GM18873 (cell line): ENCODE measurements at regions not wholly inside any gene's neighbourhood (a gene's known extent, or its start where the extent isn't known, plus 50 kb on each side); places are given as distances from the start of the nearest gene placed in this dataset.

Experiments used
- ATAC-seq: cut with Tn5 transposase; IDR thresholded peaks from one replicate; pipeline ENCODE4 v1.9.1; 2021; ENCODE audit warnings: mild to moderate bottlenecking, moderate library complexity, moderate number of reproducible peaks; ENCODE audit not compliant: unreplicated experiment, low FRiP score

DNA sequence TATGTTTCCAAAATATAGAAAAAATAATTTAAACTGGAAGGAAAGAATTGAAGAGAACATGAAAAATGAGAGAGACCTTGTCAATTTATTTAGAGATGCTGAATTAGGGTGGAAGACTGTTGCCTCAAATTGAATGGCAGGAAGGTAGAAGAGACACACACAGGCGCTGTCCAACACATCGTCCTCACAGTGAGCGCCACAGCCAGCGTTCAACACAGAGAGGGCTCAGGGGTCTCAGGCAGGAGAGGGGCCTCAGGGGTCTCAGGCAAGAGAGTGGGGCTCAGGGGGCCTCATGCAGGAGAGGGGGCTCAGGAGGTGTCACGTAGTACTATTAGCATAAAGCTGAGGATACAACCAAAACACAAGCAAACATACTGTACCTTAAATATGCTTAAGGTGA, 65.7 kb downstream of the TMEM18 start:
- ATAC-seq, result no peak

DNA sequence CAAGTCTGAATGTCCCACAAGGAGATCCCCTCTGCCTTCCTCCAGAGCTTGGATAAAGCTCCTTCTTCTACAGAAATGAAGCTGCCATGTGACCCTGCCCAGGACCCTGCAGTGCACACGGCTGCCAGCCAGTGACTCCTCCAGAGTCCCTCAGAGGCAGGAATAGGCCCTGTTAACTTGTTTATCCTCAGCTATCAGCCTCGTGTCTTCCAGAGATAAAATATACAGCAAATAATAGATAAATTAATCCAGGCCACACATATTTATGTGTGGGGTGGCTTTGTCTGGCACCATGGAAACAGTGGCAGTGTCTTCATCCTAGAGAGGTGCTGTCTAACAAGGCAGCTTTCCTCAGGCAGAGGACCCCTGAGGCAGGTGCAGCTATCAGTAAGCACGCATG, 66.7 kb downstream of the TMEM18 start:
- ATAC-seq, result no peak

DNA sequence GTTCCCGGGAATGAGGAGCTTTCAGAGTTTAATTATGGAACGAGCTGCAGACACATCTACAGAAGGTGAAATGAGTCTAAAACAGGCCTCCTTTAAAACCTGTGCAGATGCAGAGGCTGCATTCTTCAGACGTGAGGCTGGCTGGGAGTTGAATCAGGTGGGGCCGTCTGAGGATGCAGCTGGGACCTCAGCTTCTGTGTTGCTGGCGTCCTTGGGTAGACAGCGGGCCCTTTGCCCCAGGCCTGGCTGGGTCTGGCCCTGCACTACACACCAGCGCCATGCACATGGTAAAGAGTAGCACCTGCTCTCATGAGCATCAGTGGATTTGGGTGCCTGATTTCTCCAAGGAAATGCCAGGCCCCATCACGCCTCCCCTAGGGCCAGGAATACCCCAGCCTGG, 67.3 kb downstream of the TMEM18 start:
- no peak for ATAC-seq

DNA sequence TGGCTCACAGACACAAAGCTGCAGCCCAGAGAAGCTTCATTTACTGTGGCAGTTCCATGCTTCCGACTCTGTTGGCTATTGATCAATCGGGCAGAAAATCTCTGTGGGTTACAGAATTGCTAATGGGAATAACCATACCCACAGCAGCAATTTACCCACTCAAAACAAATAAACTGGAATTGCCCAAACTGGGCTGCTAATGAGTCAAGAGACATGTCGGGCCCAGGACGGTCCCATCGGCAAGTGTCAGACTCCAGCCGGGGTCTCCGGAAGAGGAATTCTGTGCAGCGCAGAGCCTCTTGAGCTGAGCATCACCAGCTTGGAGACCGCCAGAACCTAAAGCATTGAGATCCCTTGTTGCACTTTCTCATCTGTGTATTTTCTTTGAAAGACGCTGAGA, 67.8 kb downstream of the TMEM18 start:
- ATAC-seq, result no peak

DNA sequence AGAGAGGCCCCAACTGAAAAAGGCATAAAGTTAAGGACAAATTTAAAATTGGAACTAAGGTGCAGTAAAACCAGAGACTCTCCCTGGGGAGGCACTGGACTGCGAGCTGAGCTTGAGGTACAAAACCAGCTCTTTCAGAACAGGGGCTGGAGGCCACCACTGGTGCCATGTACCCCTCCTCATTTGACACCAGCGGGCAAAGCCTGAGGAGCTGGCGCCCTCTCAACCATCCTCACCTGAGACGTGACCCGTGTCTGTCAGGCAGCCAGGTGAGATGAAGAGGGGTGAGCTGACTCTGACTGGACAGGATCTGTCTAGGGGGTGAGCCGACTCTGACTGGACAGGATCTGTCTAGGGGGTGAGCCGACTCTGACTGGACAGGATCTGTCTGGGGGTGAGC, 68.5 kb downstream of the TMEM18 start:
- ATAC-seq, result no peak

DNA sequence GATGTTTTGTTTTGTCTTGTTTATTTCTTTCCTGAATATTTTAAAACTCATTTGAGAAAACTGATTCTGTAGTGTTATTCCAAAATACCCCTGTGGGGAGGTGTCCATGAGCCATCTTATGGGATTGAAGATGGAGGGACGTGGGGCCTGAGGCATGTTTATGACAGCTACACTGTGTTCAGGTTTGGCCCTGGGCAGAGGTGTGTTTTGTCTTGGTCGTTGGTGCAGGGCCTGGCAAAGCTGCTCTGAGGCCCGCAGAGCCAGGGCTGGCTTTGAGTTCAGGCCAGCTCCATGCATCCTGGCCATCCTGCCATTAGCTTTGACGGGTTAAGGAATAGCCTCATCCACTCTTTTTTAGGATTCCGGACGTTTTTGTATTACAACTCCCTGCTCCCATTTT, 68.9 kb downstream of the TMEM18 start:
- ATAC-seq, result no peak

DNA sequence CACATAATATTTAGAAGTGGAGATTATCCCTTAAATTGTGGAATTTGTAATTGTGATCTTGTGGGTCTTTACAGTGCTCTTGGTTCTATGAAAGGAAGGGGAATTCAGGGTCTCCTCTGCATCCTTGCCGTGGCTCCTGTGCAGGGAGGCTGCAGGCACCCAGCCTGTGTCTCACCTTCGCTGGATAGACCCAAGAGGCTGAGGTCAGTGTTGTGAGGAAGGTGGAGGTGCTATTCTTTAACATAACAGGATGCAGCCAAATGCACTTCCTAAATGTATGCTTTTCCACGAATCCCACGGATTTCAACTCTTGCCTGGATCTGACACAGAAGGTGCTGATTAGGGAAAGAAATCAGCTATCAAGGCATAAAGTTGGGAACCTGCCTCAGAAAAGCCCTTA, 69.5 kb downstream of the TMEM18 start:
- ATAC-seq, result no peak

DNA sequence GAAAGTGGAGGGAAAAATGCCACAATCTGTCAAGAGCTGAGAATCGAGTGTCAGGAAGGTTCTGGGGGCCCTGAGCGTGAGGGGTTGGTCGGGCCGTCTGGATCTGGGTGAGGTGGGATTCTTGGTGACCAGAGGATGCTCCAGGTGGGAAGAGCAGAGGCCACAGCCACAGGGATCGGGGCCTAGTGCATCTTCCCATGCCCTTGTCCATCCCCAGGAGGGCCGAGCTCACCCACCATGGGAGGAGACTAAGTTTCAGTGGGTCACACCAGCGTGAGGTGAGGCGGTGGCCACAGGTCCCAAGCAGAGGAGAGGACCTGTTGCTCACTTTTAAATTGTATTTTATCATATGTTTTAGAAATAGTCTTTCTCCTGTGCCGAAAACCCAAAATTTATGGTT, 70.0 kb downstream of the TMEM18 start:
- ATAC-seq, result no peak

DNA sequence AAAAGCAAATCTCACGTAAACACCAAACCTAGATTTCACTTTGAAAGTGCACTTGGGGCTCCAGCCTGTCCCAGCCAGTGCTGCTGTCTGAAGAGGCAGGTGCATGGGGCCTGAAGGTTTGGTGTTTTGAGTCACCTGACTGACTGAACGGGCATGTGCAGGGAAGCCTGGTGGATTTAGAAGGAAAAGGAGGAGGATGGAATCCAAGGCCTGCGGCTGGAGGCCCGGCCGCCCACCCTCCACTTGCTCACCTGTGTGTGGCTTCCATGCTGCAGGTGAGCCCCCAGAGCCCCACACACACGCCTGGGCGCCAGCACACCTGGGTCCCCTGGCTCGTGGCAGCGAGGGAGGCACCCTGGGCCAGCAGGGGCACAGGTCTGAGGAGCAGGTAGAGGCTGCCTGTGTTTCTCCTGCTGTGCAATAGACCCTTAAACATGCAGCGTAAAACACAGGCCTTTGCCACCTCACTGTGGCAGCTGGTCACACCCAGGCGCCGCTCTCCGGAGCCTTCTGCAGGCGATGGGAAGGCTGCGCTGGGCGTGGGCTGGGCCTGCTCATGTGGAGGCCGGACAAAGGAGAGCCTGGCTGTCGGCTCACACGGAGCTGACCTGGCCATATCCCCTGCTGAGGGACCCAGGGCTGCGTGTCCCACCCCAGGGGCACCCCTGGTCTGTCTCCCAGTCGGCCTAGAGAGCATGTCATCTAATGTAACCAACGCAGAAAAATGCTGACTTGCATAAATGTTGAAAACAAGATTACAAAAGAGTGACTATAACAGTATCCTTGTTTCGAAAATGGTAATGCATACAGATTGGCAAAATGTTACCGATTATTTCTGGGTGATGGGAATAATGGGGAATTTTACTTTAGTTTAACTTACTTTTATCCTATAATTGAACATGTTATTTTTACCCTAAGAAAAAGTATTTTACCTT, 71.3 kb downstream of the TMEM18 start:
- no peak for ATAC-seq

DNA sequence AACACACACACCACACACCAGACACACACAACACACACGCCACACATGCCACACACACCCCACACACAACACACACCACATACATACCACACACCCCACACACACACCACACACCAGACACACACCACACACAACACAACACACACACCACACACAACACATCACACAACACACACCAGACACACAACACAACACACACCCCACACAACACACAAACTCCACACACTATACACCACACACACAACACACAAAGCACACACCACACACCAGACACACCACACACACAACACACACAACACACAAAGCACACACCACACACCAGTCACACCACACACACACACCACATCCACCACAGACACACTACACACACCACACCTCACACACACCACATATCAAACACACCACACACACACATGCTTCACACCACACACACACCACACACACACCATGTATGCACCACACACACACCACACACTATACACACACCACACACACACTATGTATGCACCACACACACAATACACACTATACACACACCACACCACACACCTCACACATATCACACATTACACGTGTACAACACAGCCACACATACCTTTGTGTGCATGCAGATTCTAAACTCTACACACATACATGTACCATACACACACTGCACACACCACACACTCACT, 72.2 kb downstream of the TMEM18 start:
- no peak for ATAC-seq

DNA sequence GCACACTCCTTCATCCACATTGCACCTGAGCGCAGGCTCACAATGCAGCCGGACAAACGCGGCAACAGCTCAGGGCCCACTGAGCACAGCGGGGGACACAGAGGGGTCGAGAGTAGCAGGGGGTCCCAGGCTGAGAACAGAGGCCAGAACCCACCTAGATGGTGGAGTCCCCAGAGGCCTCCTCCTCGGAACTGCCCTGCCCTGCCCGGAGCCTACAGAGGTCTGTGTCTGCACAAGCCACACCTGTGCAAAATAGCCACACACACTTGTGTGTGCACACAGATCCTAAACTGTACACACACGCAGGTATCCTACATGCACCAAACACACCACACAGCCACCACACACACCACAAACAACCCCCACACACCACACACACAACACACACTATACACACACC, 72.8 kb downstream of the TMEM18 start:
- no peak for ATAC-seq

DNA sequence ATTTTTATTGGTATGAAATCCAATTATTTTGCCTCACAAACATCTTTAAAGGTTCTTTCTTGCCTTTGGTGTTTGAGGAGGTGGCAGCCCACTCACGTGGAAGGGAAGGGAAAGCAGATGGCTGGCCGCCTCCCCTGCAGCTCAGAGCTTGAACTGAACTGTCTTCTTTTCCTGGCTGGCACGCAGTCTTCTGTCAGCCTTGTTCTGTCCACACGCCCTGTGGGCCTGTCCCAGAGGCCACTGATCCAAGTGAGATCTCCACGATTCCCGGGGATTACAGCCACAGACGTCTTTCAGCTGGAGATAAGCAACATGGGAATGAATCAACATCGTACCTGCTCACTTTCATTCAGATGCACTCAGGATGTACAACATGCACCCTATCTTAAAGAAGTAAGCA, 73.3 kb downstream of the TMEM18 start:
- ATAC-seq, result no peak

DNA sequence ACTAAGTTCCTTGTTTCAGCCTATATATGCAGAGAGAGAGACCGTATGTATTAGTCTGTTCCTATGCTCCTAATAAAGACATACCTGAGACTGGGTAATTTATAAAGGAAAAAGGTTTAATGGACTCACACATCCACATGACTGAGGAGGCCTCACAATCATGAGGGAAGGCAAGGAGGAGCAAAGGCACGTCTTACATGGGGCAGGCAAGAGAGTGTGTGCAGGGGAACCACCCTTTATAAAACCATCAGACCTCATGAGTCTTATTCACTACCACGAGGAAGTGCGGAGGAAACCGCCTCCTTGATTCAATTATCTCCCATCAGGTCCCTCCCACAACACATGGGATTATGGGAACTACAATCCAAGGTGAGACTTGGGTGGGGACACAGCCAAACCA, 73.8 kb downstream of the TMEM18 start:
- no peak for ATAC-seq

DNA sequence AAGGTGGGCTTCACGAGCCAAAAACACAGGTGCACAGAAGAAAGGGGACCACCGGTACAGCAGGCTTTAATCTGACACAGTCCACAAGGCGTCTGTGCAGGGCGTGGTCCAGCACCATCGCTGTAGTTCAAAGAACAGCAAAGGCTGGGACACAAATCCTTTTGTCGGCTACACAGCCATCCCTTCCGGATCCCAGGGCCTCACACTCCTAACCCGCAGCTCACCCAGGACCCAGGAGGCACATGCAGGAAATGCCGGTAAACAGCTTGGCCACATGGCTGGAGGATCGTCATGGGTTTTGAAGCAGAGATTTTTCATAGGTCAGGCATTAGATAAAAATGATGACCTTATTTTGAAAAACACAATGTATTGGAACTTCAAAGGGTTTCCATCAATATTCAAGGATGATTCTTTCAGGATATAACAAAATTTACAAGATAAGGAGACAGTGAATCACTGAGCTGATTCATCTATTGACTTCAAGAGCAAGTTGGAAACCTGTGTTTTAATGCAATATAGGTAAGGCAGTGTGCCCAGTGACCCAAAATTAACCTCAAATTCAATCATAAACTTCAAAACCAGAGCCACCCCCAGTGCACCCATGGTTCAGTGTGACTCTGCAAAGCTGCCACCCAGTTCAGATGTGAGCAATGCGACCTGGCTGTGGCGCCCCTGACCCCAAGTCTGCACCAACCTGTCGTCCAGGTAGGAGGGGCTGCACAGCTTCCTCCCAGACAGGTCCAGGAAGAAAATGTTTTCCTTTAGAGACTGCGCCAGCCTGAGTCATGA, 74.4 kb downstream of the TMEM18 start:
- no peak for ATAC-seq

DNA sequence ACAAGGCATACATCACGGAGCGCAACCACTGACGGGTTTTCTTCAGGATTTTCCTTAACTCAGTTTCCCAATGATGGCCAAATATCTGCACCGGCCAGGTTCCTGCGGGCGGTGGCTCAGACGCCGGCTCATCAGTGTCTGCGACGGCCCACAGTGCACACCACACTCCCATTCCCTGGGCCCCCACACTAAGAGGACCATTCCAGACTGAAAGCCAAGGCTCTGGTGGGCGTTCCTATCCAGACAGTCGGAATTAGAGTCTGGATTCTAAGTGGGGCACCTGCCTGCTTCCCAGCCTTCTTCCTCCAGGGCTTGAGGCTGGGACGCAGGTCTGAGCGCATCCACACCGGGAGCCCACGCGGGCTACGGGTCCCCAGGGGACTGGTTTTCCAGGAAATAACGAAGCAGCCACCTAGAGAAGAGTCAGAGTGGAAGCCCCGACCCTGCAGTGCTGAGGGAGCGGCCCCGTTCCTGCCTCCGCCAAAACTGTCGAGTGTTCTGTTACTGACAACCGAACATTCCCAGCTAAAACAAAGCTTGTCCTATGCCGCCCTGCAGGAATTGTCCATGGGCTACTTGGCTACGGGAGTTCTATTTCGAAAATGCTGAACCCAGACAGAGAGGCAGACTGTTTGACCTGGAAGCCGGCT, 75.3 kb downstream of the TMEM18 start:
- no peak for ATAC-seq

DNA sequence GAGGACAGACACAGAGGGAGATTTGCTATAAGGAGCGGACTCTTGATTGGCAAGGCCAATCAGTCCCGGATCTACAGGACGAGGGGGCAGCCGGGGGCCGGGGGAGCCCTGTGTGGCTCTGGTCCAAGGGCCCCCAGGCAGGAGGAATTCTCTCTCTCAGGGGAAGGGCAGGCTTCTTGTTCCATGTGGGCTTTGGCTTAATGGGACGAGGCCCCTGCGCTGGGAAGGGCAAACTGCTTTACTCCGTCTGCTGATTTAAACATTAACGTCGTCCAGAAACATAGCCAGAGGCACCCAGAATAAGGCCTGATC, 75.9 kb downstream of the TMEM18 start:
- ATAC-seq, result no peak

DNA sequence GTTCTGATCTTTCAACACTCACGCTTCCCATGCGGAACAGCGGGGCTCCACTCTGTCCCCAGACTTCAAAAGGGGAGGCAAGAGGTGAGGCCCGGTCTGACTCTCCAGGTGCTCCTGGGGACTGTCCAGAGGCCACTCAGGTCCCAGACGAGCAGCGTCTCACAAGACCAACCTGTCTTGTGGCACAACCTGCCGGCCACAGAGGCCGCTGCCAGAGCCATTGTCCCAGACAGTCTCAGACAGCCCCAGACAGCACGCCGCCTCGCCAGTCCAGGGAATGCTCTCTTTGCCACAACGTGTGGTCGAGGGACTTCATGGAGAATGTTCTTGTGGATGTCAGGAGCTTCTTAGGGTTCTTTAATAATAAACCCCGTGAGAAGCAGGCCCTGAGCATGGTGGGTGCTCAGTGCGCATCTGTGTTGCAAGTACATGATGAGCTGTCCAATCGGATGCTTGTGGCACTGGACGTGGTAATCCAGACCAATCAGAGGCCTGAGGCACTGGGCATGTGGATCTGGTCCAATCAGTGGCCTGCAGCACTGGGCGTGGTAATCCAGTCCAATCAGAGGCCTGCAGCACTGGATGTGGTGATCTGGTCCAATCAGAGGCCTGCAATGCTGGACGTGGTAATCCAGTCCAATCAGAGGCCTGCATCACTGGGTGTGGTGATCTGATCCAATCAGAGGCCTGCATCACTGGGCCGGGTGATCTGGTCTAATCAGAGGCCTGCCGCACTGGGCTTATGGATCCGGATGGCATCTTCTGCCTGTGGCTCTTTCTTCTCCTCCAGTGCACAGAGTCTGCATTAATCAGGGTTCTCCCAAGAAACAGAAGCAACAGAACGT, 76.4 kb downstream of the TMEM18 start:
- ATAC-seq, result no peak

DNA sequence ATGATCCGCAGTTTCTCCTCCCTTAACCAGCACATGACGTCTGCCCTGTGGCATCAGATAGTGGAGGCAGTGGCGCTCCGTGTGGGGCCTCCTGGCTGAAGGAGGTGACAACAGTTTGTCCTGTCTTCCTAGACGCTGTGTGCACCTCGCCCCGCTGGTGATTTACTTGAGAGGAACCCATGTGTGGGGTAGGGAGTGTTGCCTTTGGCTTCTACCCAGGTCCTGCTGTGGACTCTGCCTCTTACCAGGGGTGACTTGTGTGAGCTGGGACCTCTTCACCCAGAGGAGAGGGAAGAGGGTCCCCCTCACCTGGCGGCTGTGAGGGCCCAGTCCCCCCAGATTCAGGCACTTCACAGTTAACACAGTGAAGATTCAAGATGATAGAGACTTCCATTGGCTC, 77.6 kb downstream of the TMEM18 start:
- no peak for ATAC-seq

DNA sequence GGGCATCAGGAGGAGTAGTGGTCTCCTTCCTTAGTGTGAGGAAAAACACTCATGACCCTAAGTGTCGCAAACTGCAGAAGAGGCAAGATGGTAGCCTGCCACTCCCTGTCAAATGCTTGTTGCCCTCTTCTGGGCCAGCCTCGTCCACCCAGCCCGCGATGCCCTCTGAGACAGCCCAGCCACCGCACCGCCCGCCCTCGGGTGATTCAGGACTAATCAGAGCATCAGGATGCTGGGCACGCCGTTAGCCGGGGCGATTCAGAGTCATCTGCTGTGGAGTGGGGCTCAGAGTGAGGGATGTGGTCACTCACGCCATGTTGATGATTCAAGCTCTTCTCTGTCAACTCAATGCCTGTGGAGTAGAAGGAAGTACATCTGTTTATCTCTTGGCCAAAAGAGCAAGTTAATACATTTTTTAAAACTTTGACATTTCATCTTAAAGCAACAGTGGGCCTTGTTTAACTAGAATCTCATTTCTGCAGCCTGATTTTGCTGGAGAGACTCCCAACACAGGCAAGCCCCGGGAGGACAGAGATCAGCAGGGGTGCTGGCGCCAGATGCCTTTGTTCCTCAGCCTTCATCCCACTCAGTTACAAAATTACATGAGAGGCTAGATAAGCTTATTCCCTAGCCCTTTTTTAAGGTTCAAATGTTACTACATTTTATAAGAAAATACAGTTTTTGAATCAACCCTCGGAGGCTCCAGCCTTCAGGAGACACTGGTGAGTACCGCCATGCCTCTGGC, 79.0 kb downstream of the TMEM18 start:
- ATAC-seq, result no peak
